ENCODE measurements at regions not wholly inside any gene's neighbourhood (a gene's known extent, or its start where the extent isn't known, plus 50 kb on each side); places are given as distances from the start of the nearest gene placed in this dataset.

GRCh38 chr13:68748038-68748437 lies 1359.6 kb upstream of the ATXN8OS start:
- dilution Hi-C loops (cut with MboI; ENCODE audit: extremely low pct_ligation_motif_present, low sequenced_read_pairs): no loop called here
- Histone ChIP-seq H3K27me3 (ENCODE audit: control insufficient read depth, extremely low read depth, insufficient read depth, low read length) (no peaks in the 10 kb centered on the region), H3K27ac (ENCODE audit: control insufficient read depth, insufficient read depth, low read length) (no peak overlapping the region), H3K9me3 (ENCODE audit: control insufficient read depth, low read depth, low read length) (no peaks in the 10 kb centered on the region), H3K4me3 (ENCODE audit: control insufficient read depth in 2 of 3, extremely low read depth in 1 of 3, insufficient read depth in 2 of 3, low read depth in 1 of 3, low read length in 3 of 3) (no peak overlapping the region), H3K4me1 (ENCODE audit: control insufficient read depth, extremely low read depth, insufficient read depth, low read length) (no peaks in the 10 kb centered on the region), H3K9ac (ENCODE audit: control insufficient read depth, extremely low read depth, insufficient read depth, low read length) (no peak overlapping the region), H3K9me1 (ENCODE audit: control insufficient read depth, extremely low read depth, insufficient read depth, low read length) (no peaks in the 10 kb centered on the region), H3K36me3 (ENCODE audit: control insufficient read depth in 2 of 2, extremely low read depth in 1 of 2, insufficient read depth in 2 of 2, low read length in 2 of 2) (no peaks in the 10 kb centered on the region), H2AFZ (ENCODE audit: control insufficient read depth, low read length) (no peak overlapping the region), H3K79me2 (ENCODE audit: control insufficient read depth, insufficient read depth, low read length) (no peaks in the 10 kb centered on the region), H3K4me2 (ENCODE audit: control insufficient read depth, extremely low read depth, insufficient read depth, low read depth, low read length) (no peak overlapping the region), H4K20me1 (ENCODE audit: control insufficient read depth, extremely low read depth, insufficient read depth, low read length) (no peaks in the 10 kb centered on the region)
- FAIRE-seq: no peak
- DNase-seq (ENCODE audit: low read depth, low spot score): no peak
- TF ChIP-seq EZH2 (IDR thresholded peaks at IDR 0.05; ENCODE audit: low read length) (no peak), CTCF (optimal IDR thresholded peaks at IDR 0.05 in 1 of 3, IDR thresholded peaks at IDR 0.05 in 1 of 3, conservative IDR thresholded peaks at IDR 0.05 in 1 of 3; ENCODE audit: extremely low read depth in 1 of 3, insufficient read depth in 2 of 3, low read length in 3 of 3) (no peak)

GRCh38 chr13:68745502-68745901 lies 1362.1 kb upstream of the ATXN8OS start:
- Histone ChIP-seq H3K27ac (ENCODE audit: control insufficient read depth, insufficient read depth, low read length) (no peak overlapping the region), H2AFZ (ENCODE audit: control insufficient read depth, low read length) (no peak overlapping the region), H3K9me1 (ENCODE audit: control insufficient read depth, extremely low read depth, insufficient read depth, low read length) (no peaks in the 10 kb centered on the region), H3K27me3 (ENCODE audit: control insufficient read depth, extremely low read depth, insufficient read depth, low read length) (no peaks in the 10 kb centered on the region), H3K9me3 (ENCODE audit: control insufficient read depth, low read depth, low read length) (no peaks in the 10 kb centered on the region), H3K9ac (ENCODE audit: control insufficient read depth, extremely low read depth, insufficient read depth, low read length) (no peak overlapping the region), H3K79me2 (ENCODE audit: control insufficient read depth, insufficient read depth, low read length) (no peaks in the 10 kb centered on the region), H3K4me1 (ENCODE audit: control insufficient read depth, extremely low read depth, insufficient read depth, low read length) (no peaks in the 10 kb centered on the region), H3K4me3 (ENCODE audit: control insufficient read depth in 2 of 3, extremely low read depth in 1 of 3, insufficient read depth in 2 of 3, low read depth in 1 of 3, low read length in 3 of 3) (no peak overlapping the region), H3K4me2 (ENCODE audit: control insufficient read depth, extremely low read depth, insufficient read depth, low read depth, low read length) (no peak overlapping the region), H3K36me3 (ENCODE audit: control insufficient read depth in 2 of 2, extremely low read depth in 1 of 2, insufficient read depth in 2 of 2, low read length in 2 of 2) (no peaks in the 10 kb centered on the region), H4K20me1 (ENCODE audit: control insufficient read depth, extremely low read depth, insufficient read depth, low read length) (no peaks in the 10 kb centered on the region)
- TF ChIP-seq CTCF (optimal IDR thresholded peaks at IDR 0.05 in 1 of 3, IDR thresholded peaks at IDR 0.05 in 1 of 3, conservative IDR thresholded peaks at IDR 0.05 in 1 of 3; ENCODE audit: extremely low read depth in 1 of 3, insufficient read depth in 2 of 3, low read length in 3 of 3) (no peak), EZH2 (IDR thresholded peaks at IDR 0.05; ENCODE audit: low read length) (no peak)
- dilution Hi-C loops (cut with MboI; ENCODE audit: extremely low pct_ligation_motif_present, low sequenced_read_pairs): no loop called here
- DNase-seq (ENCODE audit: low read depth, low spot score): no peak
- FAIRE-seq: no peak

Measured in keratinocyte (primary cell).